Adrenal gland (tissue), 9 donors: ENCODE measurements at regions not wholly inside any gene's neighbourhood (a gene's known extent, or its start where the extent isn't known, plus 50 kb on each side); places are given as distances from the start of the nearest gene placed in this dataset.

ENCODE experiments used
- DNase-seq, 7 donors: peaks; one replicate each; pipeline ENCODE4 v3.0.0-alpha.2; 2019 to 2020
- H3K27ac ChIP-seq, 5 donors: fragments of 200-600 bp; sonication (generic) in 4 of 5; 1 replicate in 3 of 5; 2 replicates in 2 of 5; pipeline versions ENCODE4 v1.5.1 to v1.8.0; 2016 to 2020; ENCODE audit warnings: mild to moderate bottlenecking in 1 of 5
- H3K27me3 ChIP-seq: fragments of 200-600 bp; 2 replicates; pipeline ENCODE4 v1.8.0; 2021
- H3K36me3 ChIP-seq, 2 donors: fragments of 200-600 bp; replicated peaks in 1 of 2; 1 replicate in 1 of 2; 2 replicates in 1 of 2; pipeline versions ENCODE4 v1.5.1 to v1.8.0; 2018 to 2022
- H3K4me1 ChIP-seq, 2 donors: fragments of 200-600 bp; replicated peaks in 1 of 2; 1 replicate in 1 of 2; 2 replicates in 1 of 2; pipeline versions ENCODE4 v1.5.1 to v1.8.0; 2018 to 2021
- H3K4me3 ChIP-seq, 4 donors: fragments of 200-600 bp; sonication (generic) in 3 of 4; one replicate each; pipeline ENCODE4 v1.5.1; 2016 to 2018
- H3K9me3 ChIP-seq, 3 donors: fragments of 200-600 bp; sonication (generic) in 1 of 3; replicated peaks in 1 of 3; 1 replicate in 2 of 3; 2 replicates in 1 of 3; pipeline versions ENCODE4 v1.5.1 to v1.8.0; 2016 to 2021
- CTCF ChIP-seq, 6 experiments: fragments of 450-650 bp in 4 of 6; fragments of 200-600 bp in 2 of 6; sonication (generic) in 1 of 6; IDR thresholded peaks; 1 replicate in 5 of 6; 2 replicates in 1 of 6; pipeline versions ENCODE4 v1.5.1 to v1.8.0; 2016 to 2021; ENCODE audit warnings: antibody characterized with exemption in 6 of 6, mild to moderate bottlenecking in 2 of 6, moderate library complexity in 1 of 6
- POLR2A ChIP-seq, 2 donors: fragments of 450-650 bp; IDR thresholded peaks; one replicate each; pipeline ENCODE4 v1.6.1; 2017; ENCODE audit warnings: antibody characterized with exemption in 2 of 2, mild to moderate bottlenecking in 2 of 2, moderate library complexity in 1 of 2
- WGBS, 4 donors: extraction: QIAGEN DNeasy Blood & Tissue Kit in 2 of 4; methylation state at CpG; one replicate each; pipeline versions ENCODE4 v1.1.5 to v1.1.7; 2013 to 2017; 5-methylcytosine and 5-hydroxymethylcytosine counted together
- intact Hi-C, 2 donors: fragments of 100-400 bp; cut with DNase I; formaldehyde crosslinking; loops; one replicate each; pipeline versions ENCODE4 v1.14.1 to v1.15.0; 2022 to 2023
- small RNA-seq, 2 donors: library from RNA; depleted of rRNA; stranded (forward); fragments of <200 nt; gene quantifications; one replicate each; pipeline ENCODE3, GENCODE V24; 2016
- donor health status: healthy with polysubstance abuse.
- donor health status: Bipolar disorder and iron deficiency.
- donor health status: DM: yes; HTN: yes; CAD: no.
- donor health status: DM: no; HTN: no; CAD: no.
- donor health status: DM: no; HTN: no; CAD: no.

GRCh38 chr7:138405496-138405895, 54.6 kb upstream of the TRIM24 start:
- DNase-seq = no peak
- Histone ChIP-seq H3K27ac (no peak overlapping the region), H3K9me3 (no peaks in the 10 kb centered on the region), H3K36me3 (no peaks in the 10 kb centered on the region), H3K27me3 (no peaks in the 10 kb centered on the region), H3K4me3 (no peak overlapping the region), H3K4me1 (no peaks in the 10 kb centered on the region)
- intact Hi-C loops = no loop called here
- 90 to 100% (median 97%) methylated on average over 1 of the region's 1 CpG for WGBS, 4 donors
- TF ChIP-seq CTCF (IDR thresholded peaks at IDR 0.05) (no peak), POLR2A (IDR thresholded peaks at IDR 0.05) (no peak)

- intact Hi-C loops = no loop called here
- WGBS, 4 donors = 58 to 75% (median 66%) methylated on average over 4 of the region's 4 CpGs
- Histone ChIP-seq H3K36me3 (no peaks in the 10 kb centered on the region), H3K9me3 (no peaks in the 10 kb centered on the region), H3K4me3 (no peak overlapping the region), H3K4me1 (no peaks in the 10 kb centered on the region), H3K27ac (no peak overlapping the region), H3K27me3 (no peaks in the 10 kb centered on the region)
- no peak for TF ChIP-seq CTCF (IDR thresholded peaks at IDR 0.05)
- TF ChIP-seq POLR2A (IDR thresholded peaks at IDR 0.05) = no peak
- no peak for DNase-seq
Measured at GRCh38 chr7:138407792-138408191, 52.3 kb upstream of the TRIM24 start.

Small RNAs in the stretch of these regions (small RNA-seq; reads per million reads assigned to genes)
- 0 reads per million in 2 donors for gene RF00019
- 0 reads per million in 2 donors for gene RF00432
